Smooth muscle cell (in vitro differentiated cells): ENCODE measurements at regions not wholly inside any gene's neighbourhood (a gene's known extent, or its start where the extent isn't known, plus 50 kb on each side); places are given as distances from the start of the nearest gene placed in this dataset.

Source experiments
- DNase-seq: peaks from one replicate; lab custom pipeline; 2025; ENCODE audit not compliant: unreplicated experiment; lab: John Stamatoyannopoulos, UW
- H2AFZ ChIP-seq: fragments of 200-600 bp; sonication (generic); 2 replicates; pipeline ENCODE4 v1.6.0; 2016; ENCODE audit warnings: antibody characterized with exemption, low read depth, mild to moderate bottlenecking
- H3F3A ChIP-seq: fragments of 200-600 bp; sonication (generic); 2 replicates; pipeline ENCODE4 v1.6.0; 2017; ENCODE audit warnings: antibody characterized with exemption, low read depth
- H3K27ac ChIP-seq: fragments of 200-600 bp; sonication (generic); 2 replicates; pipeline ENCODE4 v1.5.1; 2016; ENCODE audit warnings: low read depth, mild to moderate bottlenecking
- H3K27me3 ChIP-seq: fragments of 200-600 bp; sonication (generic); 2 replicates; pipeline ENCODE4 v1.6.1; 2016; ENCODE audit warnings: low read depth, mild to moderate bottlenecking
- H3K36me3 ChIP-seq: fragments of 200-600 bp; sonication (generic); 2 replicates; pipeline ENCODE4 v1.5.1; 2016; ENCODE audit warnings: low read depth
- H3K4me1 ChIP-seq: fragments of 200-600 bp; sonication (generic); 2 replicates; pipeline ENCODE4 v1.5.1; 2016; ENCODE audit warnings: low read depth
- H3K4me2 ChIP-seq: fragments of 200-600 bp; sonication (generic); 2 replicates; pipeline ENCODE4 v1.6.0; 2016; ENCODE audit warnings: mild to moderate bottlenecking
- H3K4me3 ChIP-seq: fragments of 200-600 bp; sonication (generic); 2 replicates; pipeline ENCODE4 v1.5.1; 2016; ENCODE audit warnings: mild to moderate bottlenecking
- H3K79me2 ChIP-seq: fragments of 200-600 bp; sonication (generic); 2 replicates; pipeline ENCODE4 v1.6.0; 2016; ENCODE audit warnings: low read depth, mild to moderate bottlenecking
- H3K9ac ChIP-seq: fragments of 200-600 bp; sonication (generic); 2 replicates; pipeline ENCODE4 v1.6.0; 2016; ENCODE audit warnings: low read depth
- H3K9me3 ChIP-seq: fragments of 200-600 bp; sonication (generic); replicated peaks from 2 replicates; pipeline ENCODE4 v1.5.1; 2016; ENCODE audit warnings: low read depth
- H4K20me1 ChIP-seq: fragments of 200-600 bp; sonication (generic); 2 replicates; pipeline ENCODE4 v1.6.0; 2016; ENCODE audit warnings: low read depth
- CTCF ChIP-seq: fragments of 200-600 bp; sonication (generic); IDR thresholded peaks from 2 replicates; pipeline ENCODE4 v1.5.1; 2017; ENCODE audit warnings: borderline replicate concordance, mild to moderate bottlenecking, antibody characterized with exemption; ENCODE audit not compliant: insufficient read depth, poor library complexity, severe bottlenecking
- WGBS: methylation state at CpG from one replicate; pipeline ENCODE4 v1.1.7; 2016; ENCODE audit warnings: low lambda C conversion rate; 5-methylcytosine and 5-hydroxymethylcytosine counted together

DNA sequence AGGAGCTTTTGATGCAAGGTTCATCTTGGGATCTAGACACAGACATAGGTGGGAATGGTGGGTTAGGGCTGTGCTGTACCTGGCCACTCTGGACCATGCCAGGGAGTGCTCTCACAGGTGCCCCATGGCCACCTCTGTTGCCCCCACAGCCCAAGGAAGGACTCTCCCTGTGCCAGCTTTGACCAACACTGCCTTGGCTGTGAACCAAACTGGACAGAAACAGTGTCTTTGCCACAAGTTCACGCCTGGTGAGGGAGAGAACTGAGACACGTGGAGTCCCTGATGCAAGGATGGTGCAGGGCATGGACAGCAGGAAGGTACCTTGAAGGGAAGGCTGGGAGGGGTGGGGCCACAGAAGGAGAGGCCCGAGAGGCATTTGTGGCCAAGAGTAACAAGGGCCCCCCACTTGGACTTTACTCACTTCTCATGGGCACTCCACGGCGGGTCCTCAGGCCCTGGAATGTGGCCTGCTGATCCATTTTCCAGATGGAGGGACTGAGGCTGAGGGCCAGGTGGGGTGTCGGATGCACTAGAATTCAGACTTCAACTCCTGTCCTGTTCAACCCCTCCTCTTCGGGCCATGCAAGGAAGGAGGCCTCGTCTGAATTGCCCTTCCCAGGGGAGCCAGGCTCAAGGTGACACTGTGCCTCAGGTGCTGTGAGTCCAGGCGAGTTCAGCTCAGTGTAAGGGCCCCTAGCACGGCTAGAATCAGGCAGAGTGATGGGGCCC is 103.3 kb downstream of the YTHDF1 start:
- Histone ChIP-seq H3F3A (no peaks in the 10 kb centered on the region), H3K36me3 (no peaks in the 10 kb centered on the region), H2AFZ (no peak overlapping the region), H3K79me2 (no peaks in the 10 kb centered on the region), H3K4me3 (no peak overlapping the region), H3K4me2 (no peak overlapping the region), H3K9ac (no peak overlapping the region), H3K27ac (no peak overlapping the region), H3K9me3 (no peaks in the 10 kb centered on the region), H4K20me1 (no peaks in the 10 kb centered on the region), H3K27me3 (no peaks in the 10 kb centered on the region), H3K4me1 (no peaks in the 10 kb centered on the region)
- no peak for TF ChIP-seq CTCF
- 61% methylated on average over 10 of the region's 10 CpGs for WGBS
- DNase-seq, result no peak

- 80% methylated on average over 9 of the region's 9 CpGs for WGBS
- no peak for DNase-seq
- no peak overlapping the region for H2AFZ ChIP-seq
Observed at GRCh38 chr20:63108247-63108646, 101.5 kb upstream of the BHLHE23 start.

GRCh38 chr20:63107449-63108200 is 100.9 kb upstream of the BHLHE23 start:
- no peak overlapping the region for H3K27ac ChIP-seq
- no peak overlapping the region for H3K4me3 ChIP-seq
- no peak for TF ChIP-seq CTCF
- H4K20me1 ChIP-seq, result no peaks in the 10 kb centered on the region
- DNase-seq, result no peak
- no peak overlapping the region for H3K9ac ChIP-seq
- H3K4me1 ChIP-seq, result no peaks in the 10 kb centered on the region
- 81% methylated on average over 8 of the region's 8 CpGs for WGBS
- no peaks in the 10 kb centered on the region for H3K9me3 ChIP-seq
- H2AFZ ChIP-seq, result no peak overlapping the region
- H3K27me3 ChIP-seq, result peaks cover 5% of the 10 kb centered on the region
- H3K36me3 ChIP-seq, result no peaks in the 10 kb centered on the region
- H3K79me2 ChIP-seq, result no peaks in the 10 kb centered on the region
- no peak overlapping the region for H3K4me2 ChIP-seq
- no peaks in the 10 kb centered on the region for H3F3A ChIP-seq

More at GRCh38 chr20:63108247-63108646, 101.5 kb upstream of the BHLHE23 start:
- Histone ChIP-seq H3K27ac (no peak overlapping the region), H3K4me3 (no peak overlapping the region), H3K79me2 (no peaks in the 10 kb centered on the region), H3K9me3 (no peaks in the 10 kb centered on the region), H3K4me2 (no peak overlapping the region), H3K9ac (no peak overlapping the region), H3K4me1 (no peaks in the 10 kb centered on the region), H3K27me3 (no peaks in the 10 kb centered on the region), H3F3A (no peaks in the 10 kb centered on the region), H4K20me1 (no peaks in the 10 kb centered on the region), H3K36me3 (no peaks in the 10 kb centered on the region)
- no peak for TF ChIP-seq CTCF
